SJSA1 (cell line): ENCODE measurements at regions not wholly inside any gene's neighbourhood (a gene's known extent, or its start where the extent isn't known, plus 50 kb on each side); places are given as distances from the start of the nearest gene placed in this dataset.
A peak's percentile ranks its signal among the peaks of the same experiment; 100 is the strongest.
"Not testable (repeated sequence)": the region's sequence is repeated elsewhere in the genome, so short reads cannot be mapped to it uniquely, and the experiment has no call there.

Experiments used
- DNase-seq, 2 experiments: peaks; one replicate each; pipeline ENCODE4 v3.0.0-alpha.2; 2015 to 2020; ENCODE audit warnings: low spot score in 2 of 2, low read depth in 1 of 2
- H3K27ac ChIP-seq: fragments of 250-450 bp; sonication (Bioruptor Pico); 2 replicates; pipeline ENCODE4 v1.5.1; 2020; ENCODE audit warnings: mild to moderate bottlenecking, moderate library complexity
- H3K27me3 ChIP-seq: fragments of 250-450 bp; sonication (Bioruptor Pico); replicated peaks from 2 replicates; pipeline ENCODE4 v1.5.1; 2020; ENCODE audit warnings: mild to moderate bottlenecking, moderate library complexity
- H3K36me3 ChIP-seq: fragments of 250-450 bp; sonication (Bioruptor Pico); 2 replicates; pipeline ENCODE4 v1.5.1; 2020; ENCODE audit warnings: mild to moderate bottlenecking
- H3K4me1 ChIP-seq: fragments of 250-450 bp; sonication (Bioruptor Pico); replicated peaks from 2 replicates; pipeline ENCODE4 v1.6.1; 2021; ENCODE audit warnings: mild to moderate bottlenecking
- H3K4me3 ChIP-seq: fragments of 250-450 bp; sonication (Bioruptor Pico); 2 replicates; pipeline ENCODE4 v1.5.1; 2020; ENCODE audit warnings: mild to moderate bottlenecking
- H3K9me3 ChIP-seq: fragments of 250-450 bp; sonication (Bioruptor Pico); replicated peaks from 2 replicates; pipeline ENCODE4 v1.5.1; 2020; ENCODE audit warnings: mild to moderate bottlenecking

GRCh38 chr6:77292564-77293546, 170.4 kb downstream of the HTR1B start:
- DNase-seq, result peak; percentile 49 to 94
- no peaks in the 10 kb centered on the region for H3K27me3 ChIP-seq
- H3K27ac ChIP-seq, result peak overlapping the region; percentile 99
- H3K4me3 ChIP-seq, result no peak overlapping the region
- peaks cover 38% of the 10 kb centered on the region for H3K4me1 ChIP-seq
- H3K36me3 ChIP-seq, result no peaks in the 10 kb centered on the region
- H3K9me3 ChIP-seq, result no peaks in the 10 kb centered on the region

- no peaks in the 10 kb centered on the region for H3K9me3 ChIP-seq
- peak overlapping the region; percentile 51 for H3K27ac ChIP-seq
- no peaks in the 10 kb centered on the region for H3K27me3 ChIP-seq
- DNase-seq, result peak in 1 of 2 experiments; percentile 4
- no peaks in the 10 kb centered on the region for H3K36me3 ChIP-seq
- no peak overlapping the region for H3K4me3 ChIP-seq
- peaks cover 38% of the 10 kb centered on the region for H3K4me1 ChIP-seq
Observed at GRCh38 chr6:77290798-77291197, 172.5 kb downstream of the HTR1B start.

- Histone ChIP-seq H3K27me3 (no peaks in the 10 kb centered on the region), H3K4me1 (peaks cover 8% of the 10 kb centered on the region), H3K27ac (no peak overlapping the region), H3K9me3 (no peaks in the 10 kb centered on the region), H3K4me3 (no peak overlapping the region), H3K36me3 (no peaks in the 10 kb centered on the region)
- no peak for DNase-seq
Observed at GRCh38 chr6:77286541-77286940, 176.8 kb downstream of the HTR1B start.

- Histone ChIP-seq H3K4me1 (no peaks in the 10 kb centered on the region), H3K27me3 (no peaks in the 10 kb centered on the region), H3K9me3 (peaks cover 14% of the 10 kb centered on the region), H3K36me3 (no peaks in the 10 kb centered on the region), H3K4me3 (no peak overlapping the region), H3K27ac (no peak overlapping the region)
- DNase-seq, result no peak
Observed at GRCh38 chr6:77273929-77274328, 189.4 kb downstream of the HTR1B start.

GRCh38 chr6:77264970-77265369, 198.3 kb downstream of the HTR1B start:
- Histone ChIP-seq H3K27me3 (no peaks in the 10 kb centered on the region), H3K36me3 (no peaks in the 10 kb centered on the region), H3K4me1 (no peaks in the 10 kb centered on the region), H3K4me3 (no peak overlapping the region), H3K9me3 (no peaks in the 10 kb centered on the region), H3K27ac (no peak overlapping the region)
- DNase-seq, result no peak

GRCh38 chr6:77263003-77263402, 200.3 kb downstream of the HTR1B start:
- H3K4me1 ChIP-seq, result no peaks in the 10 kb centered on the region
- DNase-seq, result no peak

GRCh38 chr6:77251801-77252200, 211.5 kb downstream of the HTR1B start:
- H3K36me3 ChIP-seq, H3K4me1 ChIP-seq, H3K27me3 ChIP-seq, H3K4me3 ChIP-seq, DNase-seq, H3K27ac ChIP-seq, H3K9me3 ChIP-seq: not testable (repeated sequence)

More at GRCh38 chr6:77263003-77263402, 200.3 kb downstream of the HTR1B start:
- H3K4me3 ChIP-seq, result no peak overlapping the region
- H3K27ac ChIP-seq, result no peak overlapping the region
- H3K36me3 ChIP-seq, result no peaks in the 10 kb centered on the region
- no peaks in the 10 kb centered on the region for H3K27me3 ChIP-seq
- no peaks in the 10 kb centered on the region for H3K9me3 ChIP-seq

- no peak for DNase-seq
- H3K4me1 ChIP-seq, result no peaks in the 10 kb centered on the region
- H3K27ac ChIP-seq, result no peak overlapping the region
- no peaks in the 10 kb centered on the region for H3K9me3 ChIP-seq
- H3K36me3 ChIP-seq, result no peaks in the 10 kb centered on the region
- H3K4me3 ChIP-seq, result no peak overlapping the region
- H3K27me3 ChIP-seq, result no peaks in the 10 kb centered on the region
Observed at GRCh38 chr6:77249560-77249959, 213.7 kb downstream of the HTR1B start.

- Histone ChIP-seq H3K9me3 (no peaks in the 10 kb centered on the region), H3K27me3 (no peaks in the 10 kb centered on the region), H3K4me3 (no peak overlapping the region), H3K4me1 (no peaks in the 10 kb centered on the region), H3K36me3 (no peaks in the 10 kb centered on the region), H3K27ac (no peak overlapping the region)
- no peak for DNase-seq
Observed at GRCh38 chr6:77245026-77245425, 218.3 kb downstream of the HTR1B start.

GRCh38 chr6:77231438-77232305, 231.6 kb downstream of the HTR1B start:
- Histone ChIP-seq H3K27ac (no peak overlapping the region), H3K27me3 (no peaks in the 10 kb centered on the region), H3K4me3 (no peak overlapping the region), H3K9me3 (no peaks in the 10 kb centered on the region), H3K4me1 (no peaks in the 10 kb centered on the region), H3K36me3 (no peaks in the 10 kb centered on the region)
- DNase-seq, result no peak

- no peaks in the 10 kb centered on the region for H3K36me3 ChIP-seq
- H3K27me3 ChIP-seq, result no peaks in the 10 kb centered on the region
- H3K27ac ChIP-seq, result no peak overlapping the region
- DNase-seq, result no peak
- no peaks in the 10 kb centered on the region; the same call in 1 of the 2 replicates for H3K9me3 ChIP-seq
- H3K4me1 ChIP-seq, result no peaks in the 10 kb centered on the region
- H3K4me3 ChIP-seq, result no peak overlapping the region
Observed at GRCh38 chr6:77228279-77228678, 235.0 kb downstream of the HTR1B start.

- H3K27me3 ChIP-seq, result no peaks in the 10 kb centered on the region
- no peak overlapping the region for H3K4me3 ChIP-seq
- H3K27ac ChIP-seq, result no peak overlapping the region
- no peaks in the 10 kb centered on the region; the same call in 1 of the 2 replicates for H3K9me3 ChIP-seq
- no peak for DNase-seq
- no peaks in the 10 kb centered on the region for H3K4me1 ChIP-seq
- no peaks in the 10 kb centered on the region for H3K36me3 ChIP-seq
Observed at GRCh38 chr6:77217896-77218295, 245.4 kb downstream of the HTR1B start.

GRCh38 chr6:77205936-77206335, 257.4 kb downstream of the HTR1B start:
- no peak for DNase-seq
- Histone ChIP-seq H3K27ac (no peak overlapping the region), H3K4me1 (no peaks in the 10 kb centered on the region), H3K4me3 (no peak overlapping the region), H3K9me3 (no peaks in the 10 kb centered on the region), H3K36me3 (no peaks in the 10 kb centered on the region), H3K27me3 (no peaks in the 10 kb centered on the region)

GRCh38 chr6:77204555-77204954, 258.7 kb downstream of the HTR1B start:
- no peaks in the 10 kb centered on the region for H3K36me3 ChIP-seq
- no peak overlapping the region for H3K27ac ChIP-seq
- DNase-seq, result no peak
- no peaks in the 10 kb centered on the region for H3K4me1 ChIP-seq
- no peaks in the 10 kb centered on the region for H3K9me3 ChIP-seq
- H3K4me3 ChIP-seq, result no peak overlapping the region
- H3K27me3 ChIP-seq, result no peaks in the 10 kb centered on the region
